Natural killer cell (primary cell): ENCODE measurements at regions not wholly inside any gene's neighbourhood (a gene's known extent, or its start where the extent isn't known, plus 50 kb on each side); places are given as distances from the start of the nearest gene placed in this dataset.

Experiments
- ATAC-seq, 3 donors: fragments of 150-1000 bp in 2 of 3; fragments of 200-7000 bp in 1 of 3; cut with Tn5 transposase; 1 replicate in 1 of 3; 2 replicates in 2 of 3; pipeline ENCODE4 v1.10.0; 2021; ENCODE audit warnings: mild to moderate bottlenecking in 2 of 3, moderate library complexity in 2 of 3
- DNase-seq, 2 donors: peaks; one replicate each; pipeline versions ENCODE4 v3.0.0 to v3.0.0-alpha.2; 2013 to 2021; ENCODE audit warnings: mixed read lengths in 1 of 2
- H3K27ac ChIP-seq: one replicate; pipeline ENCODE4 v1.5.1; 2013; ENCODE audit warnings: mild to moderate bottlenecking, low read length
- H3K27me3 ChIP-seq: one replicate; pipeline ENCODE4 v1.6.1; 2013; ENCODE audit warnings: low read length; ENCODE audit not compliant: control insufficient read depth, insufficient read depth
- H3K36me3 ChIP-seq: one replicate; pipeline ENCODE4 v1.6.1; 2013; ENCODE audit warnings: low read length; ENCODE audit not compliant: control insufficient read depth, insufficient read depth
- H3K4me1 ChIP-seq: one replicate; pipeline ENCODE4 v1.6.1; 2013; ENCODE audit warnings: low read length; ENCODE audit not compliant: control insufficient read depth, insufficient read depth
- H3K4me3 ChIP-seq: one replicate; pipeline ENCODE4 v1.5.1; 2013; ENCODE audit warnings: low read length
- H3K9me3 ChIP-seq: one replicate; pipeline ENCODE4 v1.6.1; 2013; ENCODE audit warnings: low read length; ENCODE audit not compliant: control insufficient read depth, insufficient read depth
- H3K27ac Mint-ChIP-seq, 2 donors: one replicate each; pipeline ENCODE4 v1.8.0; 2022; ENCODE audit warnings: mild to moderate bottlenecking in 2 of 2, mixed read lengths in 2 of 2, moderate library complexity in 1 of 2
- H3K27me3 Mint-ChIP-seq, 2 donors: one replicate each; pipeline ENCODE4 v1.8.0; 2022; ENCODE audit warnings: low read depth in 2 of 2, mixed read lengths in 2 of 2
- H3K36me3 Mint-ChIP-seq: one replicate; pipeline ENCODE4 v1.8.0; 2022; ENCODE audit warnings: mixed read lengths
- H3K4me1 Mint-ChIP-seq, 2 donors: one replicate each; pipeline ENCODE4 v1.8.0; 2022; ENCODE audit warnings: mixed read lengths in 2 of 2
- H3K4me3 Mint-ChIP-seq: one replicate; pipeline ENCODE4 v1.8.0; 2022; ENCODE audit warnings: mild to moderate bottlenecking, moderate library complexity, mixed read lengths
- H3K9me3 Mint-ChIP-seq, 2 donors: one replicate each; pipeline ENCODE4 v1.8.0; 2022; ENCODE audit warnings: mixed read lengths in 2 of 2
- WGBS: methylation state at CpG from one replicate; pipeline ENCODE4 v1.1.7; 2013; ENCODE audit warnings: missing lambda C conversion rate; ENCODE audit not compliant: insufficient coverage; 5-methylcytosine and 5-hydroxymethylcytosine counted together
- intact Hi-C: fragments of 100-400 bp; cut with micrococcal nuclease; formaldehyde crosslinking; loops from one replicate; pipeline ENCODE4 v1.14.2; 2022
- TF ChIP-seq, protein P1 (sequence below): fragments of 200-600 bp; IDR thresholded peaks from one replicate; pipeline ENCODE4 v1.8.0; 2022; ENCODE audit warnings: antibody characterized with exemption

DNA sequence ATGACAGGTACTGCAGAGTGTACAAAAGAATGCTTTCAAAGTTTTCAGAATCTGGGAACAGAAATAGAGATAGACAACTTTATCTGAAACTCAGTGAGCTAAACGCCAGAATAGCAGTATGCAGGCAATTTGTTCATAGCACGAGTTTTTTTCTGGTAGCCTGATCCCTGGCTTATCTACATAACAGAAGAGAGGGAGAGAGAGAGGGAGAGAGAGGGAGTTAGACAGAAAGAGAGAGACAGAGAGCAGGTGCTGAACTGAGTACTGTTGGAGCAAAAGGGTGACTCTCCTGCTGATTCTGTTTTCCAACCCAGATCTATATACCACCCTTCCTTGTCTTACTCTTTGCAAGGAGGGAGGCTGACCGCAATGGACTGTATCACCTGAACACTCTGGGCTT is 388.0 kb upstream of the CA10 start:
- TF ChIP-seq, protein P1, sequence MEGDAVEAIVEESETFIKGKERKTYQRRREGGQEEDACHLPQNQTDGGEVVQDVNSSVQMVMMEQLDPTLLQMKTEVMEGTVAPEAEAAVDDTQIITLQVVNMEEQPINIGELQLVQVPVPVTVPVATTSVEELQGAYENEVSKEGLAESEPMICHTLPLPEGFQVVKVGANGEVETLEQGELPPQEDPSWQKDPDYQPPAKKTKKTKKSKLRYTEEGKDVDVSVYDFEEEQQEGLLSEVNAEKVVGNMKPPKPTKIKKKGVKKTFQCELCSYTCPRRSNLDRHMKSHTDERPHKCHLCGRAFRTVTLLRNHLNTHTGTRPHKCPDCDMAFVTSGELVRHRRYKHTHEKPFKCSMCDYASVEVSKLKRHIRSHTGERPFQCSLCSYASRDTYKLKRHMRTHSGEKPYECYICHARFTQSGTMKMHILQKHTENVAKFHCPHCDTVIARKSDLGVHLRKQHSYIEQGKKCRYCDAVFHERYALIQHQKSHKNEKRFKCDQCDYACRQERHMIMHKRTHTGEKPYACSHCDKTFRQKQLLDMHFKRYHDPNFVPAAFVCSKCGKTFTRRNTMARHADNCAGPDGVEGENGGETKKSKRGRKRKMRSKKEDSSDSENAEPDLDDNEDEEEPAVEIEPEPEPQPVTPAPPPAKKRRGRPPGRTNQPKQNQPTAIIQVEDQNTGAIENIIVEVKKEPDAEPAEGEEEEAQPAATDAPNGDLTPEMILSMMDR = no peak

DNA sequence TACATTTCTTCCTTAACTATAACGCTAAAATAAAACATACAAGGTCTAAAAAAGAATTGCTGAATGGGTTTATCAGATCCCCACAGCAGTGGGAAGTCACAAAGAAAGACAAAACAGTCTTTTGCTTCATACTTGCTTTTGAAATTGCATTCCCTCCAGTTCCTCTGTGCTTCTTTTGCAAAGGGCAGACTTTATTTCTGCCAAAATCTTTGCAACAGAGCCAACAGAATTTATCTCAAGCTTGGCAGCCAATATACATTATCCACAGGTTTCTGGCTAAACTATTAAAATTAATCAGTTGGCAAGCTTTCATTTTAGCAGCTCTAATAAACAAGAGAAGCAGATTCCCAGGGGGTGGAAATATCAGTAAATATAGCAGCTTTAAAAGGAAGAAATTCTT is 378.9 kb upstream of the CA10 start:
- Mint-ChIP-seq H3K27ac (no peak overlapping the region), H3K4me3 (no peak overlapping the region), H3K9me3 (peaks cover 3 to 8% of the 10 kb centered on the region in 2 donors), H3K27me3 (no peaks in the 10 kb centered on the region), H3K4me1 (no peaks in the 10 kb centered on the region), H3K36me3 (no peaks in the 10 kb centered on the region)
- Histone ChIP-seq H3K4me1 (no peaks in the 10 kb centered on the region), H3K9me3 (no peaks in the 10 kb centered on the region), H3K4me3 (no peak overlapping the region), H3K27ac (no peak overlapping the region), H3K27me3 (no peaks in the 10 kb centered on the region), H3K36me3 (no peaks in the 10 kb centered on the region)
- 77% methylated on average over 1 of the region's 1 CpG for WGBS
- intact Hi-C loops = no loop called here
- TF ChIP-seq, protein P1 = no peak
- no peak for DNase-seq
- no peak for ATAC-seq

More for the DNA sequence above, 388.0 kb upstream of the CA10 start:
- H3K27ac Mint-ChIP-seq = no peak overlapping the region
- H3K9me3 Mint-ChIP-seq = peaks cover 9 to 11% of the 10 kb centered on the region in 2 donors
- WGBS = 71% methylated on average over 3 of the region's 3 CpGs
- ATAC-seq (no peak), DNase-seq (no peak)
- Histone ChIP-seq H3K9me3 (peaks cover 2% of the 10 kb centered on the region), H3K27ac (no peak overlapping the region), H3K36me3 (no peaks in the 10 kb centered on the region), H3K27me3 (no peaks in the 10 kb centered on the region), H3K4me1 (no peaks in the 10 kb centered on the region), H3K4me3 (no peak overlapping the region)
- intact Hi-C loops = no loop called here
- no peaks in the 10 kb centered on the region for H3K27me3 Mint-ChIP-seq
- no peaks in the 10 kb centered on the region for H3K36me3 Mint-ChIP-seq
- no peak overlapping the region for H3K4me3 Mint-ChIP-seq
- no peaks in the 10 kb centered on the region for H3K4me1 Mint-ChIP-seq

DNA sequence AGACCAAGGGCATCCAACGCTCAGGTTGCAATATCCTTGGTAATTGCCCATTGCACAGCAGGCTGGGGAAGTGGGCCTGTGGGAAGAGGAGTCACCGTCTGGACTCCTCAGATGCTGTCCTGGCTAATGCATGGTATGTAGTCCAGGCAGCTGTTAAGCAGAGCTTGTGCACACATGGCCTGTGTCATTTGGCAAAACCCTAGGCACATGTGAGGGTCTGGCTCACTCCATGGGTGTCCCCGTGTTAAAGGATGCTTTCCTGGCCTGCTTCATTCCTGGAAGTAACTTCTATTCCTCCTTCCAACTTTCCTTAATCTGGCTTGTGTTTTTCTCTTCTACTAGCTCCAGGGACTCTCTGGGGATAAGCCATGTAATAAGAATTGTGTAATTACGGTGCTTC is 378.0 kb upstream of the CA10 start:
- Histone ChIP-seq H3K4me1 (no peaks in the 10 kb centered on the region), H3K36me3 (no peaks in the 10 kb centered on the region), H3K27ac (no peak overlapping the region), H3K27me3 (no peaks in the 10 kb centered on the region), H3K4me3 (no peak overlapping the region), H3K9me3 (no peaks in the 10 kb centered on the region)
- WGBS = 88% methylated on average over 3 of the region's 4 CpGs
- H3K36me3 Mint-ChIP-seq = no peaks in the 10 kb centered on the region
- H3K9me3 Mint-ChIP-seq = peaks cover 2 to 5% of the 10 kb centered on the region in 2 donors
- H3K4me3 Mint-ChIP-seq = no peak overlapping the region
- TF ChIP-seq, protein P1 = no peak
- no peak for ATAC-seq
- no peaks in the 10 kb centered on the region for H3K27me3 Mint-ChIP-seq
- no peak for DNase-seq
- intact Hi-C loops = no loop called here
- H3K27ac Mint-ChIP-seq = no peak overlapping the region
- H3K4me1 Mint-ChIP-seq = no peaks in the 10 kb centered on the region

DNA sequence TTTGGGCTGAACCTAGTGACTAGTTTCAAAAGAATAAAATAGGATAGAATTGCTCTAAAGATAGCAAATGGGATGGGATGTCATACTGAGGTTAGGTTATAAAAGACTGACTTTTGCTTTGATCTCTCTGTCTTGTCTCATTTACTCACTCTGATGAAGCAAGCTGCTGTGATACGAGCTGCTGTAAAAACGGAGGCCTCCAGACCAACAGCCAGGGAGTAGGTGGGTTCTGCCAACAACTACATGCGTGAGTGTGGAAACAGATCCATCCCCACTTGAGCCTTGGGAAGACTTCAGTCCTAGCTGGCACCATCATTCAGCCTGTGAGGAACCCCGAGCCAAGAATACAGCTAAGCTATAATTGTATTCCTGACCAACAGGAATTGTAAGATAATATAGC is 373.9 kb upstream of the CA10 start:
- Histone ChIP-seq H3K27ac (no peak overlapping the region), H3K4me3 (no peak overlapping the region), H3K4me1 (no peaks in the 10 kb centered on the region), H3K36me3 (no peaks in the 10 kb centered on the region), H3K9me3 (no peaks in the 10 kb centered on the region), H3K27me3 (no peaks in the 10 kb centered on the region)
- Mint-ChIP-seq H3K9me3 (peaks cover 3 to 6% of the 10 kb centered on the region in 2 donors), H3K27ac (no peak overlapping the region), H3K4me3 (no peak overlapping the region), H3K4me1 (no peaks in the 10 kb centered on the region), H3K36me3 (no peaks in the 10 kb centered on the region), H3K27me3 (no peaks in the 10 kb centered on the region)
- ATAC-seq (no peak), DNase-seq (no peak)
- intact Hi-C loops = no loop called here
- WGBS = 74% methylated on average over 4 of the region's 4 CpGs
- TF ChIP-seq, protein P1 = no peak
